Epithelial cell of esophagus (primary cell): ENCODE measurements at regions not wholly inside any gene's neighbourhood (a gene's known extent, or its start where the extent isn't known, plus 50 kb on each side); places are given as distances from the start of the nearest gene placed in this dataset.
"Not testable (repeated sequence)": the region's sequence is repeated elsewhere in the genome, so short reads cannot be mapped to it uniquely, and the experiment has no call there.

ENCODE experiments used
- DNase-seq: peaks from one replicate; pipeline ENCODE4 v3.0.0; 2010; ENCODE audit warnings: low read depth
- H3K4me3 ChIP-seq: 2 replicates; pipeline ENCODE4 v1.5.1; 2011; ENCODE audit warnings: mild to moderate bottlenecking, low read length, control low read depth
- TF ChIP-seq, protein P1 (sequence below): IDR thresholded peaks from 2 replicates; pipeline ENCODE4 v1.5.1; 2011; ENCODE audit warnings: low read depth, mild to moderate bottlenecking, low read length, control low read depth, inconsistent platforms; ENCODE audit not compliant: insufficient read depth; ENCODE audit errors: missing control alignments

- no peak overlapping the region for H3K4me3 ChIP-seq
- TF ChIP-seq, protein P1, sequence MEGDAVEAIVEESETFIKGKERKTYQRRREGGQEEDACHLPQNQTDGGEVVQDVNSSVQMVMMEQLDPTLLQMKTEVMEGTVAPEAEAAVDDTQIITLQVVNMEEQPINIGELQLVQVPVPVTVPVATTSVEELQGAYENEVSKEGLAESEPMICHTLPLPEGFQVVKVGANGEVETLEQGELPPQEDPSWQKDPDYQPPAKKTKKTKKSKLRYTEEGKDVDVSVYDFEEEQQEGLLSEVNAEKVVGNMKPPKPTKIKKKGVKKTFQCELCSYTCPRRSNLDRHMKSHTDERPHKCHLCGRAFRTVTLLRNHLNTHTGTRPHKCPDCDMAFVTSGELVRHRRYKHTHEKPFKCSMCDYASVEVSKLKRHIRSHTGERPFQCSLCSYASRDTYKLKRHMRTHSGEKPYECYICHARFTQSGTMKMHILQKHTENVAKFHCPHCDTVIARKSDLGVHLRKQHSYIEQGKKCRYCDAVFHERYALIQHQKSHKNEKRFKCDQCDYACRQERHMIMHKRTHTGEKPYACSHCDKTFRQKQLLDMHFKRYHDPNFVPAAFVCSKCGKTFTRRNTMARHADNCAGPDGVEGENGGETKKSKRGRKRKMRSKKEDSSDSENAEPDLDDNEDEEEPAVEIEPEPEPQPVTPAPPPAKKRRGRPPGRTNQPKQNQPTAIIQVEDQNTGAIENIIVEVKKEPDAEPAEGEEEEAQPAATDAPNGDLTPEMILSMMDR: no peak
- no peak for DNase-seq
These were observed 112.1 kb upstream of the NEGR1 start for GRCh38 chr1:72394457-72394856.

DNA sequence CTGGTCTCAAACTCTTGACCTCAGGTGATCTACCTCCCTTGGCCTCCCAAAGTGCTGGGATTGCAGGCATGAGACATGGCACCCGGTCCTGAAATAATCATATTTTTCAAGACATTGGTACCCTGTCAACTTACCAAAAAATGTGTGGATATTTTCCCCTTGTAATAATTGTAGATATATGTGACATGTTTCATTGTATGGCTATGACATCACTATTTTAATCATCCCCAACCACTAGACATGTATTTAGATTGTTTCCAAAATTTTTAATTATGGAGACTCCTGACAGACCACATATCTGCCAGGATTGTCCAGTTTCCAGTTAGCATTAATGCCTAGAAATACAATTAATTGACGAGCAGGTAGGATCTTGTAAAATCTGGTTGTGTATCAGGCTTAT, 96.7 kb upstream of the NEGR1 start:
- no peak overlapping the region for H3K4me3 ChIP-seq
- DNase-seq: no peak
- TF ChIP-seq, protein P1: no peak

GRCh38 chr1:72375226-72375625, 92.9 kb upstream of the NEGR1 start:
- no peak for DNase-seq
- TF ChIP-seq, protein P1: no peak
- H3K4me3 ChIP-seq: no peak overlapping the region

- DNase-seq: peak; percentile 85
- no peak overlapping the region for H3K4me3 ChIP-seq
- TF ChIP-seq, protein P1: no peak
These were observed 89.1 kb upstream of the NEGR1 start for GRCh38 chr1:72371259-72372035.

DNA sequence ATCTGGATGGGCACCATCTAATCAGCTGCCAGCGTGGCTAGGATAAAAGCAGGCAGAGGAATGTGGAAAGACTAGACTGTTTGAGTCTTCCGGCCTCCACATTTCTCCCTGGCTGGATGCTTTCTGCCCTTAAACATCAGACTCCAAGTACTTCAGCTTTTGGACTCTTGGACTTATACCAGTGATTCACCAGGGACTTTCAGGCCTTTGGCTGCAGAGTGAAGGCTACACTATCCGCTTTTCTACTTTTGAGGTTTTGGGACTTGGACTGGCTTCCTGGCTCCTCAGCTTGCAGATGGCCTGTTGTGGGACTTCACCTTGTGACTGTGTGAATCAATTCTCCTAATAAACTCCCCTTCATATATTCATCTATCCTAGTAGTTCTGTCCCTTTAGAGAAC, 88.5 kb upstream of the NEGR1 start:
- DNase-seq, H3K4me3 ChIP-seq: not testable (repeated sequence)

GRCh38 chr1:72369069-72369757, 86.9 kb upstream of the NEGR1 start:
- no peak overlapping the region for H3K4me3 ChIP-seq
- TF ChIP-seq, protein P1: no peak
- DNase-seq: no peak

GRCh38 chr1:72366466-72366865, 84.1 kb upstream of the NEGR1 start:
- DNase-seq: peak; percentile 89
- TF ChIP-seq, protein P1: no peak
- no peak overlapping the region for H3K4me3 ChIP-seq
